CD4-positive, alpha-beta T cell treated with Interleukin-4 for 4 hours (primary cell): ENCODE measurements at regions not wholly inside any gene's neighbourhood (a gene's known extent, or its start where the extent isn't known, plus 50 kb on each side); places are given as distances from the start of the nearest gene placed in this dataset.

Source experiments
- DNase-seq: peaks from one replicate; pipeline ENCODE4 v3.0.0-alpha.2; 2020

GRCh38 chr22:49425356-49425755 is 402.3 kb downstream of the BRD1 start:
- DNase-seq: no peak

DNA sequence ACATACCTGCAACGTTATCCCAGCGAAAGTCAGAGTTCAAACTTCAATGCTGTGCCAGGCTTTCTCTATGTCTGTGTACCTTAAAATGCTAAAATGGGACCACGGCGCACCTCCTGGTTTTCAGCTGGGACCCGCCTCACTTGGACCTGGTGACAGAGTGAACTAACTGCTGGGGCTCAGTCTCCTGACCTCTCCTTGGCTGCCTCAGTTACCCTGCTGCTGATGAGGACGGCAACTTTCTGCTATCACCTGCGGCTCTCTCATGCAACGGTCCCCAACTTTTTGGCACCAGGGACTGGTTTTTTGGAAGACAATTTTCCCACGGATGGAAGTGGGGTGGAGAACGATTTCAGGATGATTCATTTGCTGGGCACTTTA is 402.8 kb downstream of the BRD1 start:
- no peak for DNase-seq

DNA sequence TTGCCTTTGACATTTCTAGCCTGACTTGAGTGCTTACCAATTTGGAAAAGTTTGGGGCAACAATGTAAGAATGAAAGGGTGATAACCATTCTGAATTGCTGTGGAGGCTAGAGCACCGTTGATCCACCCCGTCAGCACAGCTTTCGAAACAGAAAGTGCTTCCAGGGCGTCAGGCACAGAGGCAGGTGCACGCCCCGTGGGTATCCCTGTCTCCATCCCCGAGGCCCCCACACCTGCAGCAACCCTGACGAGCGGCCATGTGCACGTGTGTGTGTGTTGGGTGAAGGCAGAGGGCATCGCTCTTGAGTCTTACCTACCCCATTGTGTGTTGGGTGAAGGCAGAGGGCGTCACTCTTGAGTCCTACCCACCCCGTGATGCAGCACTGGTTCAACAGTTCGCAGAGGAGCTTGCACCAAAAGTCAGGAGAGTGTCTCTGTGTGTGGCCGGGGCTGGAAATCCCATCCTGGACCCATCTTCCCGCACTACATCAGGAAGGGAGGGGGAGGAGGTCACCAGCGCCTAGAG is 404.5 kb downstream of the BRD1 start:
- DNase-seq: no peak

DNA sequence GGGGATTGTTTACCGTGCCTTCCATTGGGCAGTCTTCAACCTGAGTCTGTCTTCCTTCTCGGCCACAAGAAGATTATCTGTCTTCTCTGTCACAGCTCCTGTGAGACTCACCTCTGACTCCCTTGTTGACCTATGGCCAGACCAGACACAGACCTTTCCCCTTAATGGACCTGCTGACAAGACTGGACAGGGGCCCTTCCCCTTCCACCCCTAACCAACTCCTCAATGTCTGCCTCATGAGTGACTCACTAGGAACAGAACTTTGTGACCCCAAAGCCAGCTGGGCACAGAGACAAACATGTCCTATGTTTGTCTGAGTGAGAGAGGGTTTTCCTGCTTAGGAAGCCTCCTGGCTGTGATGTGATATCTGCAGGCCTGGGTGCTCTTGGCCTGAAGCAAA is 405.0 kb downstream of the BRD1 start:
- DNase-seq: no peak

DNA sequence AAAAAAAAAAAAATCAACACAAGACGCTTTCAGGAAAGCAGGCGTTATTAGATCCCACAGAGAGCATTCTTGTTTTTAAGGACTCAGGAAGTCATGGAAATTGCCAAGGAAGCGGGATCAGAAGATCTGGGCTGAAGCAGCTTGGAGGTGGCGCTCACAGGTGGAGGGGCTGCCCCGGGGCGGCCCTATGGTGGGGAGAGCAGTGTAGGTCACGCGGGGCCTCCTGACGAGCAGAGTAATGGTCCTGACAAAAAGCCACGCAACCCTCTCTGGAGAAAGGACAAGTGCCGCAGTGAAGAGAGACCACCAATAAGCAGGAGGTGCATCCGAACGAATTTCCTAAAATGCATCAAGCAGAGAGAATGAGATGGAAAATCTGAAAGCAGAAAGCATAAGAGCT is 407.0 kb downstream of the BRD1 start:
- no peak for DNase-seq

DNA sequence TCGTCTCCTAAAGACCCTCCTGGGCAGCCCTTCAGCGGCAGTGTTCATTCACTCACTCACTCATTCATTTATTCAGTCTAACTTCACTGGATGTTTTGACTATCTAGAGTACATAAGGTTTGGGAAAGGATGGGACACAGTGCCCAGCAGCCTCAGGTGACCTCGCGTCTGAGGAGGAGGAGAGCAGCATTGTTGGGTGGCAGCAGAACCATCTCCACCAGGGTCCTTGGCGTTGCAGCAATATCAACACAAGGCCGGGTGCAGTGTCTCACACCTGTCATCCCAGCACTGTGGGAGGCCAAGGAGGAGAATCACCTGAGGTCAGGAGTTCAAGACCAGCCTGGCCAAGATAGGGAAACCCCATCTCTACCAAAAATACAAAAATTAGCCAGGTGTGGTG is 408.0 kb downstream of the BRD1 start:
- no peak for DNase-seq

DNA sequence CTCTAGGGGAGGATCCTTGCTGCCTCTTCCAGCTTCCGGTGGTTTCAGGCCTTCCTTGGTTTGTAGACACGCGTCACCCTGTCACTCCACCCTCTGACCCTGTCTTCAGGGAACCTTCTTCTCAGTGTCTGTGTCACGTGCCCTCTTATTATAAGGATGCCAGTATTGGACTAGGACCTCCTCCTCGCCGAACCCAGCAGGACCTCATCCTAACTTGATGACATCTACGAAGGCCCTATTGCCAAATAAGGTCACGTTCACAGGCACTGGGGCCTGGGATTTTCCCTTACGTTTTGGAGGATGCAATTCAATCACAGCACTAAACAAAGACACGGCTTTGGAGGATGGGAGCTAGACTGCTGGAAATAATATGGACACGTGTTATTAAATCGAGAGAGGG is 408.7 kb downstream of the BRD1 start:
- DNase-seq: no peak

GRCh38 chr22:49418341-49418894 is 409.3 kb downstream of the BRD1 start:
- DNase-seq: no peak

GRCh38 chr22:49417833-49418232 is 409.8 kb downstream of the BRD1 start:
- no peak for DNase-seq

DNA sequence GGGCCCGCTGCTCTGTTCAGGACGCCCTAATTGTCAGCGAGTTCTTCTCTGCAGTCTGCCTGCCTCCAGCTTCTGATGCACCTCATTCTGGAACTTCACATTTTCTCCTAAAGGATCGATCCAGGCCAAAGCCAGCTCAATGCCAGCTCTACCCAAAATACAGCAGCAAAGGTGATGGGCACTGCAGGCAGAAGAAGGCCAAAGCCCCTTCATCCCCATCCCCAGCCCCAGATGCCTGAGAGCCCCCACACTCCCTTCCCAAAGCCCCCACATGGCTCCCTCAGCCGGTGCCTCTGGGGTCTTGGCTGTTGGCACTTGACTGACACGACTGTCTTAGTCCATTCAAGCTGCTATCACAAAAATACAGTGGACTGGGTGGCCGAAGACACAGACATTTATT is 410.3 kb downstream of the BRD1 start:
- DNase-seq: no peak

GRCh38 chr22:49415151-49415951 is 412.3 kb downstream of the BRD1 start:
- DNase-seq: no peak

DNA sequence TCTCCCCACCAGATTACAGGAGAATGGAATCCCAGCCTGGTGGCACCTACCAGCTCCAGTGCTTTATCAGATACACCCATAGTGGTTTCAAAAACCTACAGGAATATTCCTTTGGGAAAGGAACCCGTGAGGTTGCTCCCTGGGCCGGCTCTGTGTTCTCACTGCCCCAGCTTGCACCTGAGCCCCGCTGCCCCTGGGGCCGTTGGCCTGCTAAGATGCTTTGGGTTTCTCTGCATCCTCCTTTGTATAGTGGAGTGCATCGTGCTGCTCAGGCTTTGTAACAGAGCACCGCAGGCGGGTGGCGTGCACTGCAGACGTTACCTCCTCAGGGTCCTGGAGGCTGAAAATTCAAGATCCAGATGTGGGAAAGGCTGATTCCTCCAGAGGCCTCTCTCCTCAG is 414.1 kb downstream of the BRD1 start:
- no peak for DNase-seq

DNA sequence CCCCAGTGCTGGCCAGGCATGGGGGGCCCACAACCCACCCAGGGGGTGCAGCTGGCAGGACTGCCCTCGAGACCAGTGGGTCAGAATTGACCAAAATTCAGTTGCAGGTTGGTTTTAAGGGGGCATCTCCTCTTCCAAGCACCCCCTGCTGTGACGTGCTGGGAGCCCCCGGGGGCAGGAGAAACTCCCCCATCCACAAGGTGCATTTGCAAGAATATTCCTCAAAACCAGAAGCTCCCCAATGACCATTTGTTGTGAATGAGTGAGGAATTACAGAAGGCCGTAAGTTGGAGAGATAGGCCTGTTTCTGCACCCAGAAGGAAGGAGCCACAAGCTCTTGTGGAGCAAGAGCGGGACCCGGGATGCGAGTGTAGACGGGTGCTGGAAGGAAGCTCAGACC is 414.5 kb downstream of the BRD1 start:
- no peak for DNase-seq

DNA sequence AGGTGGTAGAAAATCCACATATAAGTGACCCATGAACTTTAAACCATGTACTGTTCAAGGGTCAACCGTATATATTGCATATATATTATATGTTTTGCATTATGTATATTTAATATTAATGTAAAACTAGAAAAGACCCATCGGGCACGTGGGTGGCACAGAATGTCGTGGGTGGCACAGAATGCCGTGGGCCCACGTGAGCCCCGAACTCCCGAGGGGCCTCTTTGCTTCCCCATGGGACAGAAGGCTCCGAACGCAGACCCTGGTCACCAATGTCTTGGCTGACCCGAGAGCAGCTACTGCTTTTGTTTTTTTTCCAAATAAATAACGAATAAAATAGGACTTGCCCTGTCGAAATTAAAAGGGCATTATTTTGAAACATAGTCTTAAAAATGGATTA is 415.4 kb downstream of the BRD1 start:
- DNase-seq: no peak

DNA sequence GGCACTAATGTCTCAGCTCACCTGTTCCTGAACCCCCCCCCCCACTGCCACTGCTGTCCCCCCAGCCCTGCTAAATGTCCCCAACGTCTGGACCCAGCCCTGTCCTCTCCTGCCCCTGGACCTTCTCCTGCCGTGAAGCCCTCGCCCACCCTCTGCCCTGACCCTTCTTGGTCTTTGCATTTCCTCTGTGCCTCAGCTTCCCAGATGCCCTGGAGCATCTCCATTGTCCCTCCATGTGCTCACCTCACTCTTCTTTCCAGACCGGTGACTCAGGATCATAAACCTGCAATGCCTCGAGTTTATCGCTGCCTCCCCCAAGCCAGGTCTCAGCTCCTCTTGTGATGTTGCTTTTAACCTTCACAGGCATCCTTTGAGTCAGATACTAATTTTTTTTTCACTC is 416.4 kb downstream of the BRD1 start:
- DNase-seq: no peak

DNA sequence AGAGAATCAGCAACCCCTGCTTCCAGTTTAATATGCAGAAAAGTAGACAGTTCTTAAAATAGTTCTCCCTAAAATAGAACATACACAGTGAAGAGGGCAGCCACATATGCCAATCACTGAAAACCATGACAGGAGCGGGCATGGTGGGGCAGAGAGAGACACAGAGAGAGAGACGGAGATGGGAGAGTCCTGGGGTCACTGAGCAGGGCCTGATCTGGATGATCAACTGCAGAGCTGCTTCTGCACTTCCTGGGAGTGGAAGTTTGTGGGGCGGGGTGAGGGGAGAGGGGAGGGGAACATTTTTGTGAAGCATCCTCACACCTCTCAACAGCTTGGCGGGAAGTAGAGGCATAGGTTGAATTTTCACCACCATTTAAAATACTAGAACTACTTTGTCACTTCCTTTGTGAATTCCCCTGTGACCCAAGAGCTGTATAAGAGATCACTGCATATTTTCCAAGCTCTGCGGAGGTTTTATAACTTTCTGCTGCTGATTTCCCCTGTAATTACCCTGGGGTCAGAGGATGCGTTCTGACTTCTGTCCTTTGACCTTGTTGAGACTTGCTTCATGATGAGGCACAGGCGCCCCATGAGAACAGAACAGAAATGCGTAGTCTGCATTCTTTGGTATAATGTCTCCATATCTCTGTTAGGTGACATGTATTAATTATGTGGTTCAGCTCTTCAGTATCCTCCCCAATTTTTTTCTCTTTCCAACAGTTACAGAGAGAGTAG is 419.4 kb downstream of the BRD1 start:
- DNase-seq: no peak

GRCh38 chr22:49406879-49407587 is 420.6 kb downstream of the BRD1 start:
- no peak for DNase-seq

- no peak for DNase-seq
Measured at GRCh38 chr22:49406047-49406650, 421.5 kb downstream of the BRD1 start.

GRCh38 chr22:49405590-49405989 is 422.1 kb downstream of the BRD1 start:
- no peak for DNase-seq

GRCh38 chr22:49404576-49405241 is 423.0 kb downstream of the BRD1 start:
- DNase-seq: no peak

- DNase-seq: no peak
Measured at GRCh38 chr22:49404020-49404419, 423.7 kb downstream of the BRD1 start.

DNA sequence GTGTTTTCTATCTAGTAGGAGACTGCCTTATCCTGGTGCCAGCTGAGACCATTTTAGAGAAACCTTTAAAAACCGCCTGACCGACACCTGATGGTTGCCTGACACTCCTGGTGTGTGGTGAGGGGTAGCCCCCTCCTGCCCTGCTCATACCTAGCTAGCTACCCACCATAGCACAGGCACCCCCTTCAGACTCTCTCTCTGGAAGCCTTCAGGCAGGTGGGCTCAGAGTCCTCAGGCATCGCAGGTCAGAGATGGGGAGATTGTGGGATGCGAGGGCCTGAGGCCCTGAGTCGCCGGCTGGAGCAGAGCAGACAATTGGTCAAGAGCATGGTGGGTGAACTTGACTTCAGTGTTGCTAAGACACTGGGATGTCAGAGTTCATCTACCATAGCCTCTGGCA is 424.6 kb downstream of the BRD1 start:
- no peak for DNase-seq
